T47D (cell line): ENCODE measurements at regions not wholly inside any gene's neighbourhood (a gene's known extent, or its start where the extent isn't known, plus 50 kb on each side); places are given as distances from the start of the nearest gene placed in this dataset.

Source experiments
- DNase-seq, 2 experiments: peaks; one replicate each; pipeline versions ENCODE4 v3.0.0 to v3.0.0-alpha.2; 2011 to 2012; ENCODE audit warnings: low read depth in 1 of 2, low spot score in 1 of 2
- JUND ChIP-seq: IDR thresholded peaks from 2 replicates; pipeline ENCODE4 v1.6.1; 2012; ENCODE audit warnings: low read depth
- in situ Hi-C: cut with HindIII; loops from 2 replicates; pipeline ENCODE4 v1.10.0; 2016; ENCODE audit warnings: low sequenced_read_pairs, low pct_unique_long_range_greater_than_20kb

- no peak for DNase-seq
- in situ Hi-C loops: no loop called here
- TF ChIP-seq JUND: no peak
These were observed 150.8 kb upstream of the PPP1R26 start for GRCh38 chr9:135328485-135329417.

- in situ Hi-C loops: no loop called here
- no peak for DNase-seq
These were observed 149.8 kb upstream of the PPP1R26 start for GRCh38 chr9:135329571-135330306.

GRCh38 chr9:135330307-135330631, 149.3 kb upstream of the PPP1R26 start:
- in situ Hi-C loops: no loop called here
- no peak for TF ChIP-seq JUND
- no peak for DNase-seq

More at GRCh38 chr9:135329571-135330306, 149.8 kb upstream of the PPP1R26 start:
- no peak for TF ChIP-seq JUND

- TF ChIP-seq JUND: no peak
- no peak for DNase-seq
- in situ Hi-C loops: no loop called here
These were observed 148.6 kb upstream of the PPP1R26 start for GRCh38 chr9:135330685-135331590.

- no peak for DNase-seq
- TF ChIP-seq JUND: no peak
- in situ Hi-C loops: no loop called here
These were observed 147.1 kb upstream of the PPP1R26 start for GRCh38 chr9:135332516-135332915.

GRCh38 chr9:135332979-135333748, 146.4 kb upstream of the PPP1R26 start:
- no peak for TF ChIP-seq JUND
- in situ Hi-C loops: no loop called here
- DNase-seq: no peak

GRCh38 chr9:135334953-135335460, 144.6 kb upstream of the PPP1R26 start:
- DNase-seq: no peak
- in situ Hi-C loops: no loop called here
- no peak for TF ChIP-seq JUND

- DNase-seq: no peak
- TF ChIP-seq JUND: no peak
- in situ Hi-C loops: no loop called here
These were observed 143.8 kb upstream of the PPP1R26 start for GRCh38 chr9:135335691-135336181.

GRCh38 chr9:135336722-135337527, 142.7 kb upstream of the PPP1R26 start:
- DNase-seq: no peak
- TF ChIP-seq JUND: no peak
- in situ Hi-C loops: no loop called here

GRCh38 chr9:135338546-135338945, 141.0 kb upstream of the PPP1R26 start:
- no peak for DNase-seq
- TF ChIP-seq JUND: no peak
- in situ Hi-C loops: no loop called here
